ENCODE measurements at regions not wholly inside any gene's neighbourhood (a gene's known extent, or its start where the extent isn't known, plus 50 kb on each side); places are given as distances from the start of the nearest gene placed in this dataset.
"Not testable (repeated sequence)": the region's sequence is repeated elsewhere in the genome, so short reads cannot be mapped to it uniquely, and the experiment has no call there.

DNA sequence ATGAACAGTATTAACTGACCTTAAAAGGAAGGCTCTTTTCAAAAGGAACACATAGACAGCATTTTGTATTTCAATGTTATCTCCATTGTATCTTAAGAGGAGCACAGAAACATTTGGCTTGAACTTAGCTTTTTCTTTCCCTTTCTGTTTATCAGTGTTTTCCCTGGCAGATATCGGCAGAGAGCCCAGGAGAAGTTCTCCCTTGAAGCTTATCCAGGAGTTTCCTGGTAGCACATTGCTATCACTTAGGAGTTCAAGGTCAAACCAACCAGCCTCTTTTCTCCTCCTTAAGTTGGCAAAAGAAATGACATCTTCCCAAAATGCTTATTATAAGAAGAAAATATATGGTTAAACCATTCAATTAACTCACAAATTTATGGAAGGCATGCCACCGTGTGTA lies 344.6 kb upstream of the UBE2E2 start:
- no peak overlapping the region for H3K4me3 Mint-ChIP-seq (ENCODE audit: unreplicated experiment)
- no peaks in the 10 kb centered on the region for H3K36me3 Mint-ChIP-seq (ENCODE audit: insufficient read depth, unreplicated experiment)
- no peak for DNase-seq (ENCODE audit: unreplicated experiment)
- no TSS peak for BruUV-seq (replicated peaks)
- ChIA-PET CTCF (no interaction called here), POLR2A (no interaction called here)
- TF ChIP-seq, protein P1, sequence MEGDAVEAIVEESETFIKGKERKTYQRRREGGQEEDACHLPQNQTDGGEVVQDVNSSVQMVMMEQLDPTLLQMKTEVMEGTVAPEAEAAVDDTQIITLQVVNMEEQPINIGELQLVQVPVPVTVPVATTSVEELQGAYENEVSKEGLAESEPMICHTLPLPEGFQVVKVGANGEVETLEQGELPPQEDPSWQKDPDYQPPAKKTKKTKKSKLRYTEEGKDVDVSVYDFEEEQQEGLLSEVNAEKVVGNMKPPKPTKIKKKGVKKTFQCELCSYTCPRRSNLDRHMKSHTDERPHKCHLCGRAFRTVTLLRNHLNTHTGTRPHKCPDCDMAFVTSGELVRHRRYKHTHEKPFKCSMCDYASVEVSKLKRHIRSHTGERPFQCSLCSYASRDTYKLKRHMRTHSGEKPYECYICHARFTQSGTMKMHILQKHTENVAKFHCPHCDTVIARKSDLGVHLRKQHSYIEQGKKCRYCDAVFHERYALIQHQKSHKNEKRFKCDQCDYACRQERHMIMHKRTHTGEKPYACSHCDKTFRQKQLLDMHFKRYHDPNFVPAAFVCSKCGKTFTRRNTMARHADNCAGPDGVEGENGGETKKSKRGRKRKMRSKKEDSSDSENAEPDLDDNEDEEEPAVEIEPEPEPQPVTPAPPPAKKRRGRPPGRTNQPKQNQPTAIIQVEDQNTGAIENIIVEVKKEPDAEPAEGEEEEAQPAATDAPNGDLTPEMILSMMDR (IDR thresholded peaks at IDR 0.05; ENCODE audit: unreplicated experiment) = no peak
- H3K27me3 Mint-ChIP-seq (ENCODE audit: insufficient read depth, unreplicated experiment) = no peaks in the 10 kb centered on the region
- H3K9me3 Mint-ChIP-seq (ENCODE audit: unreplicated experiment) = no peaks in the 10 kb centered on the region
- no peaks in the 10 kb centered on the region for H3K4me1 Mint-ChIP-seq (ENCODE audit: insufficient read depth, unreplicated experiment)
- intact Hi-C loops (cut with micrococcal nuclease) = no loop called here
- no peak overlapping the region for H3K27ac Mint-ChIP-seq (ENCODE audit: low read depth, unreplicated experiment)

DNA sequence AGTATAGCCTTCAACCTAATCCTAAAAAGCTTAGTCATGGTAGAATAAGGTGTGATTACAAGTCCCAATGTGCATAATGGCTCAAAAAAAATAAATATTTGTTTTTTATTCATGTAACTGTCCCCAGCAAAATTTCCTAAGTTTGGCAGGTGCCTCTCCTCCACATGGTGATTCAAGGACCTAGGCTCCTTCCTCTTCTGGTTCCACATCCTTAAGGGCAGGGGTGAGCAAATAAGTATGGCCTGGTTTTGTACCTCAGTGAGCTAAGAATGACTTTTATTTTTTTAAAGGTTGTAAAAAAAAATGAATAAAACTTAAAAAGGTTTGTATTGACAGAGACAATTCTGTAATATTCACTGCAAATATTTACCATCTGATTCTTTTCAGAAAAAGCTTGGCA lies 343.5 kb upstream of the UBE2E2 start:
- H3K4me3 Mint-ChIP-seq (ENCODE audit: unreplicated experiment) = no peak overlapping the region
- no peaks in the 10 kb centered on the region for H3K27me3 Mint-ChIP-seq (ENCODE audit: insufficient read depth, unreplicated experiment)
- POLR2A ChIA-PET = no interaction called here
- BruUV-seq (replicated peaks) = no TSS peak
- no peaks in the 10 kb centered on the region for H3K9me3 Mint-ChIP-seq (ENCODE audit: unreplicated experiment)
- H3K4me1 Mint-ChIP-seq (ENCODE audit: insufficient read depth, unreplicated experiment) = no peaks in the 10 kb centered on the region
- CTCF ChIA-PET = interaction anchor here (2.2 kb wide), 1 partner anchor 28 kb away, joined by 7 read pairs; no protein-coding TSS in a partner anchor
- TF ChIP-seq, protein P1 (IDR thresholded peaks at IDR 0.05; ENCODE audit: unreplicated experiment) = no peak
- H3K36me3 Mint-ChIP-seq (ENCODE audit: insufficient read depth, unreplicated experiment) = no peaks in the 10 kb centered on the region
- intact Hi-C loops (cut with micrococcal nuclease) = loop anchor here (10.0 kb wide), 1 partner anchor 1175 kb away; no protein-coding TSS in a partner anchor
- DNase-seq (ENCODE audit: unreplicated experiment) = no peak
- no peak overlapping the region for H3K27ac Mint-ChIP-seq (ENCODE audit: low read depth, unreplicated experiment)

DNA sequence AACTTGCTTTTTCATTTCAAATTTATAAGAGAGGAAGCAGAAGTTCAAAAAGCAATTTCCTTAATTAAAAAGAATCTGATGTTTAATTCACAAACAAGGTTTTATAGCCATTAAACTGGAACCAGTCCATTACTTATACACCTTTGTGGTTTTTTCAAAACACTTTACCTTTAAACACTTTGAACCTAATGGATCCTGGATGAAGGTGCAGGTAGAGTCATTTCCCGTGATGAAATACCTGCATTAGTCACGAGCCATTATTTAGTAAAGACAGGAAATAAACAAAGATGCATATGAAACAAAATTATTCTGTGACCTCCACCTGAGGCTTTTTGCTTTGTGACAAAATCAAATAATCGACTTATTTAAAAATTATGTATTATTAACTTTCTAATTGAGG lies 341.7 kb upstream of the UBE2E2 start:
- peak; percentile 64 for DNase-seq (ENCODE audit: unreplicated experiment)
- ChIA-PET POLR2A (interaction anchor here (0.6 kb wide), 1 partner anchor 69 kb away, joined by 3 read pairs; no protein-coding TSS in a partner anchor), CTCF (interaction anchor here (0.7 kb wide), 1 partner anchor 842 kb away, joined by 3 read pairs; no protein-coding TSS in a partner anchor)
- Mint-ChIP-seq H3K36me3 (ENCODE audit: insufficient read depth, unreplicated experiment) (no peaks in the 10 kb centered on the region), H3K9me3 (ENCODE audit: unreplicated experiment) (no peaks in the 10 kb centered on the region), H3K27me3 (ENCODE audit: insufficient read depth, unreplicated experiment) (no peaks in the 10 kb centered on the region), H3K27ac (ENCODE audit: low read depth, unreplicated experiment) (no peak overlapping the region), H3K4me3 (ENCODE audit: unreplicated experiment) (no peak overlapping the region), H3K4me1 (ENCODE audit: insufficient read depth, unreplicated experiment) (no peaks in the 10 kb centered on the region)
- intact Hi-C loops (cut with micrococcal nuclease) = loop anchor here (10.0 kb wide), 1 partner anchor 1177 kb away; no protein-coding TSS in a partner anchor
- TF ChIP-seq, protein P1 (IDR thresholded peaks at IDR 0.05; ENCODE audit: unreplicated experiment) = no peak
- no TSS peak for BruUV-seq (replicated peaks)

DNA sequence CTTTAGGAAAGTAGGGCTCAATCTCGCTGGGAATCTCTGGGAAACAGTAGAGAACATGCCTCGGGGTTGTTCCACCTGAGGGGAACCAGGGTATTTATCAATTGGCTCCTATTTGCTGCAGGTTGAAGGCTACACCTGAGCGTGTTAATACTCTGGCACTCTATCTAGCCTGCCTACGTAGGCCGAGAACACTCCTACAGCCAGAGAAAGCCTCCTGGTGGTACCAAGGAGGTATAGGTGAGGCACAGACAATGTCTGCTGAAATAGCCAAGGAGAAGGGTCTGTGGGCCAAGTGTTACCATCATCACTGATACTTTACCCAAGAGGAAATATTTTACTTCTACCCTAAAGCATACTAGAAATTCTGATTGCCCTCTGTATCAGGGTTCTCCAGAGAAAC lies 341.0 kb upstream of the UBE2E2 start:
- Mint-ChIP-seq H3K9me3 (ENCODE audit: unreplicated experiment) (no peaks in the 10 kb centered on the region), H3K27ac (ENCODE audit: low read depth, unreplicated experiment) (no peak overlapping the region), H3K4me1 (ENCODE audit: insufficient read depth, unreplicated experiment) (no peaks in the 10 kb centered on the region), H3K4me3 (ENCODE audit: unreplicated experiment) (no peak overlapping the region), H3K27me3 (ENCODE audit: insufficient read depth, unreplicated experiment) (no peaks in the 10 kb centered on the region), H3K36me3 (ENCODE audit: insufficient read depth, unreplicated experiment) (no peaks in the 10 kb centered on the region)
- ChIA-PET CTCF (no interaction called here), POLR2A (interaction anchor here (0.7 kb wide), 1 partner anchor 25 kb away, joined by 3 read pairs; no protein-coding TSS in a partner anchor)
- BruUV-seq (replicated peaks) = no TSS peak
- no peak for DNase-seq (ENCODE audit: unreplicated experiment)
- TF ChIP-seq, protein P1 (IDR thresholded peaks at IDR 0.05; ENCODE audit: unreplicated experiment) = no peak
- intact Hi-C loops (cut with micrococcal nuclease) = loop anchor here (10.0 kb wide), 1 partner anchor 1177 kb away; no protein-coding TSS in a partner anchor

DNA sequence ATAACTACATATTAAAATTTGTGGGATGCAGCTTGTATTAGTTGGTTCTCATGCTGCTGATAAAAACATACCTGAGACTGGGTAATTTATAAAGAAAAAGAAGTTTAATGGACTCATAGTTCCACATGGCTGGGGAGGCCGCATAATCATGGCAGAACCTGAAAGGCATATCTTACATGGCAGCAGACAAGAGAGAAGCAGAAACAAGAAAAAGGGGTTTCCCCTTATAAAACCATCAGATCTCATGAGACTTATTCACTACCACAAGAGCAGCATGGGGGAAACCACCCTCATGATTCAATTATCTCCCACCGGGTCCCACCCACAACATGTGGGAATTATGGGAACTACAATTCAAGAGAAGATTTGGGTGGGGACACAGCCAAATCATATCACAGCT lies 320.3 kb upstream of the UBE2E2 start:
- H3K36me3 Mint-ChIP-seq (ENCODE audit: insufficient read depth, unreplicated experiment); BruUV-seq (replicated peaks); H3K4me3 Mint-ChIP-seq (ENCODE audit: unreplicated experiment); H3K9me3 Mint-ChIP-seq (ENCODE audit: unreplicated experiment); H3K27ac Mint-ChIP-seq (ENCODE audit: low read depth, unreplicated experiment); DNase-seq (ENCODE audit: unreplicated experiment); H3K27me3 Mint-ChIP-seq (ENCODE audit: insufficient read depth, unreplicated experiment); intact Hi-C loops (cut with micrococcal nuclease); H3K4me1 Mint-ChIP-seq (ENCODE audit: insufficient read depth, unreplicated experiment): not testable (repeated sequence)
- ChIA-PET POLR2A (interaction anchor here (0.8 kb wide), 1 partner anchor 16 kb away, joined by 3 read pairs; no protein-coding TSS in a partner anchor), CTCF (interaction anchor here (0.5 to 1.5 kb wide), 4 partner anchors 9 to 330 kb away, joined by 3 read pairs; no protein-coding TSS in a partner anchor)

All from MCF 10A (cell line).